GM20000 (cell line): ENCODE measurements at regions not wholly inside any gene's neighbourhood (a gene's known extent, or its start where the extent isn't known, plus 50 kb on each side); places are given as distances from the start of the nearest gene placed in this dataset.

Source experiments
- DNase-seq: peaks from one replicate; pipeline ENCODE4 v3.0.0; 2012; ENCODE audit warnings: low spot score
- TF ChIP-seq, protein P1 (sequence below): IDR thresholded peaks from 2 replicates; pipeline ENCODE4 v1.5.1; 2012; ENCODE audit warnings: mild to moderate bottlenecking, control low read depth; ENCODE audit errors: extremely low read depth, missing control alignments

GRCh38 chr2:223431479-223431878 lies 170.7 kb downstream of the SCG2 start:
- TF ChIP-seq, protein P1, sequence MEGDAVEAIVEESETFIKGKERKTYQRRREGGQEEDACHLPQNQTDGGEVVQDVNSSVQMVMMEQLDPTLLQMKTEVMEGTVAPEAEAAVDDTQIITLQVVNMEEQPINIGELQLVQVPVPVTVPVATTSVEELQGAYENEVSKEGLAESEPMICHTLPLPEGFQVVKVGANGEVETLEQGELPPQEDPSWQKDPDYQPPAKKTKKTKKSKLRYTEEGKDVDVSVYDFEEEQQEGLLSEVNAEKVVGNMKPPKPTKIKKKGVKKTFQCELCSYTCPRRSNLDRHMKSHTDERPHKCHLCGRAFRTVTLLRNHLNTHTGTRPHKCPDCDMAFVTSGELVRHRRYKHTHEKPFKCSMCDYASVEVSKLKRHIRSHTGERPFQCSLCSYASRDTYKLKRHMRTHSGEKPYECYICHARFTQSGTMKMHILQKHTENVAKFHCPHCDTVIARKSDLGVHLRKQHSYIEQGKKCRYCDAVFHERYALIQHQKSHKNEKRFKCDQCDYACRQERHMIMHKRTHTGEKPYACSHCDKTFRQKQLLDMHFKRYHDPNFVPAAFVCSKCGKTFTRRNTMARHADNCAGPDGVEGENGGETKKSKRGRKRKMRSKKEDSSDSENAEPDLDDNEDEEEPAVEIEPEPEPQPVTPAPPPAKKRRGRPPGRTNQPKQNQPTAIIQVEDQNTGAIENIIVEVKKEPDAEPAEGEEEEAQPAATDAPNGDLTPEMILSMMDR = no peak
- DNase-seq = no peak

GRCh38 chr2:223433461-223433860 lies 168.7 kb downstream of the SCG2 start:
- TF ChIP-seq, protein P1 = no peak
- no peak for DNase-seq

GRCh38 chr2:223437788-223438187 lies 164.4 kb downstream of the SCG2 start:
- no peak for DNase-seq
- TF ChIP-seq, protein P1 = no peak

DNA sequence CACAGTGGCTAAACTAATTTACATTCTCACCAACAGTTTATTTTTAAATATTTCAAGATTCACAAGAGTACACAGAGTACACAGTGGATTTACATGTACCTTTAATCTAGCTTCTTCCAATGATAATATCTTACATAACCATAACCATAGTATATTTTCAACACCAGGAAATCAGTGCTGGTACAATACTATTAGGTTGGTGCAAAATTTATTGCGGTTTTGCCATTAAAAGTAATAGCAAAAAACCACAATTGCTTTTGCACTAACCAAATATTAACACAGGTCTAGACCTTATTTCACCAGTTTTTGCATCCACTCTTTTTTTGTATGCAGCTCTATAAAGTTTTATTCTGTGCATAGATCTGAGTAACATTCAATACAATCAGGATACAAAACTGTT lies 163.0 kb downstream of the SCG2 start:
- DNase-seq = no peak
- TF ChIP-seq, protein P1 = no peak

GRCh38 chr2:223439786-223440185 lies 162.4 kb downstream of the SCG2 start:
- TF ChIP-seq, protein P1 = no peak
- no peak for DNase-seq

- TF ChIP-seq, protein P1 = no peak
- DNase-seq = no peak
These were observed 159.3 kb downstream of the SCG2 start for GRCh38 chr2:223442847-223443246.

GRCh38 chr2:223450246-223450645 lies 151.9 kb downstream of the SCG2 start:
- no peak for DNase-seq
- TF ChIP-seq, protein P1 = no peak
